Uterus (tissue), 2 donors: ENCODE measurements at regions not wholly inside any gene's neighbourhood (a gene's known extent, or its start where the extent isn't known, plus 50 kb on each side); places are given as distances from the start of the nearest gene placed in this dataset.

Source experiments
- POLR2A ChIP-seq, 2 donors: fragments of 450-650 bp; IDR thresholded peaks; one replicate each; pipeline ENCODE4 v1.6.1; 2016; ENCODE audit warnings: antibody characterized with exemption in 2 of 2, mild to moderate bottlenecking in 1 of 2, moderate library complexity in 1 of 2
- TF ChIP-seq, protein P1 (sequence below), 4 experiments: fragments of 200-600 bp in 2 of 4; fragments of 450-650 bp in 2 of 4; sonication (generic) in 2 of 4; IDR thresholded peaks; one replicate each; pipeline ENCODE4 v1.5.1; 2016 to 2019; ENCODE audit warnings: antibody characterized with exemption in 4 of 4, mild to moderate bottlenecking in 2 of 4, moderate library complexity in 1 of 4

DNA sequence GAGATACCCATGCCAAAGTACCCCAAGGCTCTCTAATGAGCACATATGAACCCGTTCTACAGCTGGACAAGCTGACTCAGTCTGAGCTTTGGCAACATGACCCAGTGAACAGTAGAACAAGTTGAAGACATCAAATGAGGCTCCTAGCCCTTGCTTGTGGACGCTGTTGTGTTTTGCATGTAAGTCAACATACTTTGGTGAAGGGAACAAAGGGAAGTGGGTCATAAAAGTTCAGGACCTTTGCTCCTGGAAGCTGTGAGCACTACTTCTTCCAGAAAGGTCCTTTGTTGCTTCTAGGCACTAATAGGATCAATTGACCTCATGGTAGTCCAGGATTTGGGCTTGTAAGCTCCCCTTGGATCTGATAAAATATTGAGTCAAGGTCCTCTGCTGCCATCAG lies 613.5 kb upstream of the TBX3 start:
- TF ChIP-seq, protein P1, sequence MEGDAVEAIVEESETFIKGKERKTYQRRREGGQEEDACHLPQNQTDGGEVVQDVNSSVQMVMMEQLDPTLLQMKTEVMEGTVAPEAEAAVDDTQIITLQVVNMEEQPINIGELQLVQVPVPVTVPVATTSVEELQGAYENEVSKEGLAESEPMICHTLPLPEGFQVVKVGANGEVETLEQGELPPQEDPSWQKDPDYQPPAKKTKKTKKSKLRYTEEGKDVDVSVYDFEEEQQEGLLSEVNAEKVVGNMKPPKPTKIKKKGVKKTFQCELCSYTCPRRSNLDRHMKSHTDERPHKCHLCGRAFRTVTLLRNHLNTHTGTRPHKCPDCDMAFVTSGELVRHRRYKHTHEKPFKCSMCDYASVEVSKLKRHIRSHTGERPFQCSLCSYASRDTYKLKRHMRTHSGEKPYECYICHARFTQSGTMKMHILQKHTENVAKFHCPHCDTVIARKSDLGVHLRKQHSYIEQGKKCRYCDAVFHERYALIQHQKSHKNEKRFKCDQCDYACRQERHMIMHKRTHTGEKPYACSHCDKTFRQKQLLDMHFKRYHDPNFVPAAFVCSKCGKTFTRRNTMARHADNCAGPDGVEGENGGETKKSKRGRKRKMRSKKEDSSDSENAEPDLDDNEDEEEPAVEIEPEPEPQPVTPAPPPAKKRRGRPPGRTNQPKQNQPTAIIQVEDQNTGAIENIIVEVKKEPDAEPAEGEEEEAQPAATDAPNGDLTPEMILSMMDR (IDR thresholded peaks at IDR 0.05): no peak
- no peak for TF ChIP-seq POLR2A (IDR thresholded peaks at IDR 0.05)
